Adrenal gland (tissue), 5 donors: ENCODE measurements at regions not wholly inside any gene's neighbourhood (a gene's known extent, or its start where the extent isn't known, plus 50 kb on each side); places are given as distances from the start of the nearest gene placed in this dataset.

ENCODE experiments used
- CTCF ChIP-seq, 6 experiments: fragments of 450-650 bp in 4 of 6; fragments of 200-600 bp in 2 of 6; sonication (generic) in 1 of 6; IDR thresholded peaks; 1 replicate in 5 of 6; 2 replicates in 1 of 6; pipeline versions ENCODE4 v1.5.1 to v1.8.0; 2016 to 2021; ENCODE audit warnings: antibody characterized with exemption in 6 of 6, mild to moderate bottlenecking in 2 of 6, moderate library complexity in 1 of 6
- POLR2A ChIP-seq, 2 donors: fragments of 450-650 bp; IDR thresholded peaks; one replicate each; pipeline ENCODE4 v1.6.1; 2017; ENCODE audit warnings: antibody characterized with exemption in 2 of 2, mild to moderate bottlenecking in 2 of 2, moderate library complexity in 1 of 2
- donor health status: DM: no; HTN: no; CAD: no.

GRCh38 chr18:26656431-26656943, 108.1 kb upstream of the KCTD1 start:
- TF ChIP-seq CTCF (IDR thresholded peaks at IDR 0.05), result no peak
- TF ChIP-seq POLR2A (IDR thresholded peaks at IDR 0.05), result no peak
